ENCODE measurements at regions not wholly inside any gene's neighbourhood (a gene's known extent, or its start where the extent isn't known, plus 50 kb on each side); places are given as distances from the start of the nearest gene placed in this dataset.
"Not testable (repeated sequence)": the region's sequence is repeated elsewhere in the genome, so short reads cannot be mapped to it uniquely, and the experiment has no call there.

DNA sequence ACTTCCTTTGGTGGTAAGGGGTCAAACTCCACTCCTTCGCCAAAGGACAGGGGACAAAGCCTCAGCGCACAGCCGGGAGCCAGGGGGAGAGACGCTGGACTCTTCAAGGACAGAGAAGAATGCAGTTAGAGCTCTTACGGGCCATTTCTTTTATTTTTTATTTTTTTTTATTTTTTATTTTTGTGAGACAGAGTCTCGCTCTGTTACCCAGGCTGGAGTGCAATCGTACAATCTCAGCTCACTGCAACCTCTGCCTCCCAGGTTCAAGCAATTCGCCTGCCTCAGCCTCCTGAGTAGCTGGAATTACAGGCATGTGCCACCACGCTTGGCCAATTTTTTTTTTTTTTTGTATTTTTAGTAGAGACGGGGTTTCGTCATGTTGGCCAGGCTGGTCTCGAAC is 93.2 kb upstream of the RPH3AL start, which contains the start of gene RFLNB:
RFLNB (minus strand) TSS at position 101 of the 400 bp plus-strand sequence.
- H4K20me1 ChIP-seq (ENCODE audit: insufficient read depth, low read length); H3K4me3 ChIP-seq (replicated peaks in 1 of 3; ENCODE audit: insufficient read depth in 1 of 3, low read depth in 2 of 3, low read length in 3 of 3); H2AFZ ChIP-seq (ENCODE audit: low read length); ATAC-seq; H3K27me3 ChIP-seq (ENCODE audit: control insufficient read depth in 1 of 2, insufficient read depth in 2 of 2, low read length in 2 of 2); DNase-seq (ENCODE audit: low spot score); H3K9me3 ChIP-seq (ENCODE audit: low read length); CTCF ChIA-PET (ENCODE audit: low intra/inter-chr PET ratio, low total read pairs); in situ Hi-C loops (cut with HindIII; ENCODE audit: extremely low pct_ligation_motif_present, low pct_unique_long_range_greater_than_20kb); H3K36me3 ChIP-seq (replicated peaks in 1 of 2; ENCODE audit: control insufficient read depth in 1 of 2, insufficient read depth in 2 of 2, low read length in 2 of 2); FAIRE-seq; intact Hi-C loops (cut with micrococcal nuclease; ENCODE audit: unreplicated experiment); H3K79me2 ChIP-seq (ENCODE audit: insufficient read depth, low read length); BruUV-seq (replicated peaks): not testable (repeated sequence)
- Histone ChIP-seq H3K4me1 (ENCODE audit: insufficient read depth, low read length) (peaks cover 14% of the 10 kb centered on the region), H3K27ac (ENCODE audit: extremely low read length, insufficient read depth, low read length) (peak within 1 kb of the TSS; percentile 37), H3K9ac (ENCODE audit: insufficient read depth, low read depth, low read length) (0 out of 2 replicates have a peak within 1 kb of the TSS, but pooled peaks have one; percentile 21), H3K4me2 (ENCODE audit: low read depth, low read length) (peak within 1 kb of the TSS; percentile 11)
- POLR2A ChIA-PET: interaction anchor here (2.2 kb wide), 1 partner anchor 44 kb away, joined by 4 read pairs; no protein-coding TSS in a partner anchor
- WGBS (ENCODE audit: low lambda C conversion rate): 77% methylated on average over 12 of the region's 12 CpGs

DNA sequence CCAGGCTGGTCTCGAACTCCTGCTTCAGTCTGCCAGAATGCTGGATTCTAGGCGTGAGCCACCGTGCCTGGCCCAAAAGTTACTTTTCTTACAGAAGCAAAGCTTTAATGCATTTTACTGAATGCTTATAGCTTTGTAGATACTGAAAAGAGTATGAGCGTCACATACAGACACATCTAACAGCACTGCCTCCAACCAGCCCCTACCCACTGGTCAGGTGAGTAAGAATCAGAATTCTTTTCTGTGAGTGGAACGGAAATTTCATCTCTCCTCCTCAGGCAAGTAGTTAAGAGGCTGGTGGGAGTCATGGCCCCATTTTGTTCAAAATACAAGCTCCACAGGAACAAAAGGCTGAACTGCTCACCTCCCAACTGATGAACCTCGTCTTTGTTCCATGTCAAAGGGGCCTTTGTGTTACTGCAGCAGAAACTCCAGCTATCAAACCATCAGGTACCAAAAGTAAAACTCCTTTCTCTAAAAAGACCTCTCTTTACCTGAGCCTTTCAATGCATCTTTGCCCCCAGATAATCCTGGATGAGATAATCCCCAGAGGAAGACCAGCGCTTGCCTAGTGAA is 92.4 kb upstream of the RPH3AL start:
- Histone ChIP-seq H3K27me3 (ENCODE audit: control insufficient read depth in 1 of 2, insufficient read depth in 2 of 2, low read length in 2 of 2) (no peaks in the 10 kb centered on the region), H3K4me2 (ENCODE audit: low read depth, low read length) (peak overlapping the region; percentile 11), H3K27ac (ENCODE audit: extremely low read length, insufficient read depth, low read length) (peak overlapping the region; percentile 37), H3K9me3 (ENCODE audit: low read length) (no peaks in the 10 kb centered on the region), H3K79me2 (ENCODE audit: insufficient read depth, low read length) (no peaks in the 10 kb centered on the region), H2AFZ (ENCODE audit: low read length) (no peak overlapping the region), H3K4me1 (ENCODE audit: insufficient read depth, low read length) (peaks cover 14% of the 10 kb centered on the region), H3K36me3 (replicated peaks in 1 of 2; ENCODE audit: control insufficient read depth in 1 of 2, insufficient read depth in 2 of 2, low read length in 2 of 2) (peaks cover 0 to 5% of the 10 kb centered on the region in 2 experiments; a peak in 1 of 5 replicates), H4K20me1 (ENCODE audit: insufficient read depth, low read length) (no peaks in the 10 kb centered on the region), H3K4me3 (replicated peaks in 1 of 3; ENCODE audit: insufficient read depth in 1 of 3, low read depth in 2 of 3, low read length in 3 of 3) (no peak overlapping the region), H3K9ac (ENCODE audit: insufficient read depth, low read depth, low read length) (0 out of 2 replicates have a peak overlapping the region, but pooled peaks have one; percentile 21)
- WGBS (ENCODE audit: low lambda C conversion rate): 75% methylated on average over 7 of the region's 7 CpGs
- ChIA-PET POLR2A (interaction anchor here (2.2 kb wide), 1 partner anchor 44 kb away, joined by 4 read pairs; no protein-coding TSS in a partner anchor), CTCF (ENCODE audit: low intra/inter-chr PET ratio, low total read pairs) (no interaction called here)
- ATAC-seq (peak; percentile 35; the same call in 2 of the 3 replicates), FAIRE-seq (peak; percentile 34), DNase-seq (ENCODE audit: low spot score) (peak; percentile 36)
- TF ChIP-seq ZNF12 (CRISPR knock-in tag; IDR thresholded peaks at IDR 0.05) (peak; percentile 96), POLR2AphosphoS2 (IDR thresholded peaks at IDR 0.05; ENCODE audit: low read depth, low read length) (no peak), ZNF7 (CRISPR knock-in tag; IDR thresholded peaks at IDR 0.05) (no peak), TEAD2 (CRISPR knock-in tag; IDR thresholded peaks at IDR 0.05) (no peak), SOX6 (IDR thresholded peaks at IDR 0.05) (no peak), SOX6 (CRISPR knock-in tag; IDR thresholded peaks at IDR 0.05) (peak; percentile 29; the same call in 1 of the 2 replicates), ZEB1 (IDR thresholded peaks at IDR 0.05; ENCODE audit: insufficient replicate concordance, low read depth) (peak; percentile 28), PTBP1 (IDR thresholded peaks at IDR 0.05; ENCODE audit: low read depth, low read length, poor library complexity, severe bottlenecking) (no peak), NONO (IDR thresholded peaks at IDR 0.05) (no peak), NONO (CRISPR knock-in tag; conservative IDR thresholded peaks at IDR 0.05) (0 out of 2 replicates have a peak, but pooled peaks have one; percentile 15), SOX13 (IDR thresholded peaks at IDR 0.05) (no peak), SOX13 (CRISPR knock-in tag; conservative IDR thresholded peaks at IDR 0.05 in 1 of 2, IDR thresholded peaks at IDR 0.05 in 1 of 2) (peak in 1 of 2 experiments; percentile 52; a peak in 1 of 4 replicates)
- TF ChIP-seq, protein P1, sequence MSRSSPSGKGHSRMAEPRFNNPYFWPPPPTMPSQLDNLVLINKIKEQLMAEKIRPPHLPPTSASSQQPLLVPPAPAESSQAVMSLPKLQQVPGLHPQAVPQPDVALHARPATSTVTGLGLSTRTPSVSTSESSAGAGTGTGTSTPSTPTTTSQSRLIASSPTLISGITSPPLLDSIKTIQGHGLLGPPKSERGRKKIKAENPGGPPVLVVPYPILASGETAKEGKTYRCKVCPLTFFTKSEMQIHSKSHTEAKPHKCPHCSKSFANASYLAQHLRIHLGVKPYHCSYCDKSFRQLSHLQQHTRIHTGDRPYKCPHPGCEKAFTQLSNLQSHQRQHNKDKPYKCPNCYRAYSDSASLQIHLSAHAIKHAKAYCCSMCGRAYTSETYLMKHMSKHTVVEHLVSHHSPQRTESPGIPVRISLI (CRISPR knock-in tag; IDR thresholded peaks at IDR 0.05; ENCODE audit: borderline replicate concordance): no peak
- in situ Hi-C loops (cut with HindIII; ENCODE audit: extremely low pct_ligation_motif_present, low pct_unique_long_range_greater_than_20kb): no loop called here
- BruUV-seq (replicated peaks): no TSS peak
- intact Hi-C loops (cut with micrococcal nuclease; ENCODE audit: unreplicated experiment): no loop called here

Data from HepG2 (cell line).